NOMO-1 (cell line): ENCODE measurements at regions not wholly inside any gene's neighbourhood (a gene's known extent, or its start where the extent isn't known, plus 50 kb on each side); places are given as distances from the start of the nearest gene placed in this dataset.
"Not testable (repeated sequence)": the region's sequence is repeated elsewhere in the genome, so short reads cannot be mapped to it uniquely, and the experiment has no call there.

Experiments
- DNase-seq, 2 experiments: peaks; one replicate each; lab custom pipeline; 2025; ENCODE audit not compliant: unreplicated experiment in 2 of 2; lab: John Stamatoyannopoulos, UW

DNA sequence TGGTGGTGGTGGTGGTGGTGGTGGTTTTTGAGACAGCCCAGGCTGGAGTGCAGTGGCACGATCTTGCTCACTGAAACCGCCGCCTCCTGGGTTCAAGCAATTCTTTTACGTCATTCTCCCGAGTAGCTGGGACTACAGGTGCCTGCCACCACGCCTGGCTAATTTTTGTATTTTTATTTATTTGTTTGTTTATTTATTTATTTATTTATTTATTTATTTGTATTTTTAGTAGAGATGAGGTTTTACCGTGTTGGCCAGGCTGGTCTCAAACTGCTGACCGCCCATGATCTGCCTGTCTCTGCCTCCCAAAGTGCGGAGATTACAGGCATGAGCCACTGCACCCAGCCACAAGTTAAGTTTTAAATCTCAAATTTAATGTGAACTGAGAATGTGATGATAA is 126.5 kb downstream of the PCDH18 start:
- DNase-seq: not testable (repeated sequence)

DNA sequence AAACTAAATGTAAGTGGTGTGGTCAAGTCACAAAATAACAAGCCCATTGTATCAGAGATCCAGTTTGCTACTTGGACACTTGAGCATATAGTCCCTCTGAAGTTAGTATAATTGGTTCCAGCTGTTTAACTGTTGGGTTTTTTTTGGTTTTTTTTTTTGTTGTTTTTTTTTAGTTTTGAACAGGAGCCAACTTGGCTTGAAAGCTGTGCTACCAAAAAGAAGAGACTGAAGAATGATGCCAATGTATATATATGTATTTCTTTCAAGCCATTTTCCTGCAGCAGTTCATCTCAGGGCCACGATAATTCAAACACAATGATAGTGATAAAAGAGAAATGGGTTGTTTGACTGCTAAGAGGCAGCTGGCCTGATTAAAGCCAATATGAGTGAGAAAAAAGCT is 138.3 kb downstream of the PCDH18 start:
- no peak for DNase-seq

GRCh38 chr4:137393044-137393443 is 139.2 kb downstream of the PCDH18 start:
- DNase-seq: no peak

DNA sequence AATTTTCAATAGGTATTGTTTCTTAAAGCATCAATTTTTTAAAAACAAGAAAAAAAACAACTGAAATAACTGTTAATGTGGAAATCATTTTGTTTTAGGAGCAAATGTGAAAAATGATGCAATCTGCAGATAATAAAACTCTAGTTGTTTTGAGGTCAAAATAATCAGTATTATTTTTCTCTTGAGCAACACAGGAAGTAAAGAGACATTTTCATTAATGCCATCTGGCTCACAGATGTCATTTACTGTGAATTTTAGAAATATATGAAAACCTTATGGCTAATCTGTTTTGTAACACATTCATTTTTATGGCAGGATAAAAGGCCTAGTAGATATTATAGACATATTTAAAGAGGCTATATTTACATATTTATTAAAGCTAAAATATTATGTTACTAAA is 141.6 kb downstream of the PCDH18 start:
- no peak for DNase-seq

- DNase-seq: no peak
Measured at GRCh38 chr4:137389911-137390520, 142.3 kb downstream of the PCDH18 start.

DNA sequence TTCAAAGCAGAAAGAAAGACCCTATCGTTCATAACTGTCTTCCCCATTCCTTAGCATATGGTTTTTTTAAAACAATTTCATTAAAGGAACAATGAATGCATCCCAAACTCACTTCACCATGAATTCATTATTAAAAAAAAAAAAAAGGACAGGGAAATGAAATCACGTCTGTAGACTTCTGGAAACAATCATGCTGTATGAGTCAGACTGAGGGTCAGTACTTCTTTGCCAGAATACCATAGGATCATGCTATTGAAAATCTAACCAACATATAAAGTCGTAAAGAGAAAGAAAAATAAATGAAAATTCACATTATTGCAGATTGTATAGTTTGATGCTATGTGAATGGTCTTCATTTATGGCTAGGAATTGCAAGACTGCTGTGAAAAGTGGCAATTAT is 144.4 kb downstream of the PCDH18 start:
- no peak for DNase-seq

DNA sequence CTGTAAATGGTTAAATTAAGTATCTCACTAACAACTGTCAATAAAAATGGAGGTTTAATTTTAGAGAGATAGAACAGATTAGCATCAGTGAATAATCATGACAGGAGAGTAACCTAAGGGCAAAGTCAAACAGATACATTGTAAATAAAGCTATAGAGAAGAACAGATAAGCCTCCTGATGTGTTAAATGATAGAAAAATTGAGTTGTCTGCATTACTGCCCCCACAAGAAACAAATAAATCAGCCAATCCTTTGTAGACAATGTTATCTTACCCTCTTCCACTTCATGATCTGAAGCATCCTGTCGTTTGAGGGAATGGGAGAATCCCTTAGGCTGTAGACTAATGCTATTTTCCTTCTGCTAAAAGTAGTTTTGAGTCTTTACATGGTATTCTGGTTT is 147.8 kb downstream of the PCDH18 start:
- DNase-seq: no peak

- no peak for DNase-seq
Measured at GRCh38 chr4:137378821-137379220, 153.5 kb downstream of the PCDH18 start.

DNA sequence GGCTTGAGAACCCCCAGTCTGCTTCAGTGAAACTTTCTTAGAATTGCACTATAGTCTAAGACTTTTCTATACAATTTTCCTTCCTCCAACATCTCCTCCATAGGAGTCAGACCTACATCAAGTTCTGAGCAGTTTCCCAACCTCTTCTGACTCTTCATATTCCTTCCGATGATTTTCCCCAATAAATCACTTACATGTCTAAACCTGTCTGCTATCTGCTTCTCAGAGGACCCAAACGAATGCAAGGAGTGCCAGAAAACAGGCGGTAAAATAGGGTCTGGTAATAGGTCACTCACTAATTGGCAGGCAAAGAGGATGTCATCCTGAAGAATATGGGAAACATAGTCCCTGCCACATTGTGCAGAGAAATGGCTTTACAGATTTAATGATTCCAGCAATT is 153.9 kb downstream of the PCDH18 start:
- no peak for DNase-seq

DNA sequence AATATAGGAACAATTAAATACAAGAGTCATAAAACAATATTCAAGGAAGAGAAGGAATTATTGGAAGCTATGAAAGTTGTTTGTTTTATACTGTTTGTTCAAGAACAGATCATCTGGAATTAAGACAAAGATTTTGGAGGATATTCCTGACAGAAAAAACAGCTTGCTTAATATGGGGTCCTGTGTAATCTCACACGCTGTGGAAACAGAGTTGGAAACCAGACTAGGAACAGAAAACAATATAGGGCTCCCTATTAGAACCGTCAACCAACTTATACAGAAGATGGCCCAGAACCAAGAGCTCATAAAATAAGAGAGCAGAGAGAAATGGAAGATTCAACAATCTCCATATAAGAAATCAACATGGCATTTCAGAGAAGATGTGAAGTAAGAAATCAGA is 156.0 kb downstream of the PCDH18 start:
- no peak for DNase-seq

- DNase-seq: no peak
Measured at GRCh38 chr4:137375111-137375850, 157.0 kb downstream of the PCDH18 start.

DNA sequence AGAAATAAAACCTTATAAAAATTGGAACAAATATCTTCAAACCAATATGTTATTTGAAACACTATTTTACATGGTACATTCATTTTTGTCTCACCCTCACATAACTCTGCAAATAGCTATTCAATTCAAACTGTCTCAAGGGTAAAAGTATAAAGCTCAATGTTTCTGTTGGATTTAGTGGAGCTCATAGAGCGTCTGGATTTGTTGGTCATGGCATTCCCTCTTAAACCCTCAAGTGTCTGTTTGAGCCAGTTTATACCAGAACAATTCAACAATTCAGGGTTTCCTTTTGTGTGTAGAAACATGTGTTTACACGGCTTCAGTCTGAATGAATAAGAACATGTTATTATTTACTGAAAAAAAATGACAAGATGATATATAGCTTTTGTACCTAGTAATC is 161.6 kb downstream of the PCDH18 start:
- DNase-seq: no peak

GRCh38 chr4:137370206-137370633 is 162.1 kb downstream of the PCDH18 start:
- no peak for DNase-seq

DNA sequence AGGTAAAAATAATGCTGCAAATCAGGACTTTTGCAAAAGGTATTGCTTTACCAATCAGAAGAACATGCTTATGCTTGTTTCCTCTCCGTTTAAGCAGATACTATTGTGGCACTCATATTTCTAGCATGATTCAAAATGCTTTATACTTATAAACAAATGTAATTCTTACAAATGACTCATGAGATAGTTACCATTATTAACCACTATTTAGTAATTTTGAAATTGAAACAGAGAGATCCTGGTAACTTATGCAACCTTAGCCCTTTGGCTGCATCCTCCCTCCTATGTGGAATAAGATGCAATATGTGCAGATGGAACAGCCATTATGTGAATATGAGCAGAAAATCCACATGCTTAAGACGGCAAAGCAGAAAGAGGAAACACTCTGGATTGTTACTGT is 164.7 kb downstream of the PCDH18 start:
- no peak for DNase-seq

- no peak for DNase-seq
Measured at GRCh38 chr4:137363496-137363895, 168.8 kb downstream of the PCDH18 start.

DNA sequence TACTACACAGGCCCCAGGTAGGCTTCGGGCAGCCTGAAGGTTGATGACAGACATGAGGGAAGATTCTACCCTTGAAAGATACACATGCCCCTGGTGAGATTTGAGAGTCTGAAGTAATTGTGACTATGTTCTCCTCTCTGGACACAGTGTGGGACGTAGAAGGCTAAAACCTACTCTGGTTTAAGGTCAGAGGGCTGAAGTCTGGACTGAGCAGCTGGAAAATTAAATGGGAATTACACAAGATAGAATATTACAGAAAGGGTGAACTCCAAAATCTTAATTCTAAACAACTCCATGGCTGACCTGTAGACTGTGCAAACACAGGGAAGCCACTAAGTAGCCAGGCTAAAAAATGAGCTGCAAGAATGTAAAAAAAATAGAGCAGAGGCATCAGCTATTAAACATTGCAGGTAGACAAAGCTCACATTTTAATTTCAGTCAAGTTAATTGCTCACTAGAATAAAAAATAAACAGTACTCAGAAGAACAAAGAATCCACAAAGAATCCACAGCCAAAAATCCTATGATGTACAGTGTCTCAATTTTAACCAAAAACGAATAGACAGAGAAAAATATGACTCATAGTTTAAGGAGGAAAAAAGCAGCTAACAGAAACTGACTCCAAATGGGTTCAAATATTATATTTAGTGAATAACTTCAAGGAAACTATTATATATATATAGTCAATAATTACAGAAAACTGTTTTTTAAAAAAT is 170.4 kb downstream of the PCDH18 start:
- DNase-seq: no peak

- no peak for DNase-seq
Measured at GRCh38 chr4:137360761-137361160, 171.5 kb downstream of the PCDH18 start.

GRCh38 chr4:137359691-137360315 is 172.5 kb downstream of the PCDH18 start:
- no peak for DNase-seq

DNA sequence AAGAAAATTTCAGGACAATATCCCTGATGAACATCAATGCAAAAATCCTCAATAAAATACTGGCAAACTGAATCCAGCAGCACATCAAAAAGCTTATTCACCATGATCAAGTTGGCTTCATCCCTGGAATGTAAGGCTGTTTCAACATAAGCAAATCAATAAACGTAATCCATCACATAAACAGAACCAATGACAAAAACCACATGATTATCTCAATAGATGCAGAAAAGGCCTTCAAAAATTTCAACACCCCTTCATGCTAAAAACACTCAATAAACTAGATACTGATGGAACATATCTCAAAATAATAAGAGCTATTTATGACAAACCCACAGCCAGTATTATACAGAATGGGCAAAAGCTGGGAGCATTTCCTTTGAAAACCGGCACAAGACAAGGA is 177.7 kb downstream of the PCDH18 start:
- not testable (repeated sequence) for DNase-seq

- no peak for DNase-seq
Measured at GRCh38 chr4:137347371-137347770, 184.9 kb downstream of the PCDH18 start.

DNA sequence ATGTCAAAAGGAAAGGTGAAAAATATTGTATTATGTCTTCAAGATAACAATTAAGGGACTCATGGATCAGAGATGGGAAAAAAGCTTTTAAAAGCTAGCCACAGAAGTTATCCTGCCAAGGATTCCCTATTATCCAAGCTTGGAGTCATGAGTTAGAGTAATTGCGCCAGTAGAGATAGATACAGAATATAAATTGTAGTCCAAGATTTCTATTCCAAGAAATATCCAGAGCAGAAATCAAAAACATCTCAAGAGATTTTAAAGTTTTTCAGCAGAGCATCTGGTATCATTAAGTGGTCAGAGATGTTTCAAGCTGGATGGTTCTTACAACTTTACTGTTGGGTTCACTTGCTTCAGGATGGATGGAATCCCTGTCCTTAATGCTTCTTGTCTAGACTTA is 186.7 kb downstream of the PCDH18 start:
- no peak for DNase-seq

DNA sequence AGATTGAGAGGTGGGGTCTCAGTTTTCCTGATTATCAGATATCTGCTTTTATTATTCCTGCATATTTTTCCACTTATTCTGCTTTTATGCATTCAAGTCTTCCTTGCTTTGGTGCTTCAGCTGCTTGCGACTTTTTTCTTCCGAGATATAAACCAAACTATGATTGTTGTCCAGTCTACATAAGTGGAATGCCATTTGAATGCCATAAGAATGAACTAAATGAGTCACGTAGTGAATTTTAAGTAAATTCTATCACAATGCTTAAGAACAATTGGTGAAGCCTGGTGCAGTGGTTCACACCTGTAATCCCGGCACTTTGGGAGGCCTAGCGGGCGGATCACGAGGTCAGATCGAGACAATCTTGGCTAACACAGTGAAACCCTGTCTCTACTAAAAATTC is 189.1 kb downstream of the PCDH18 start:
- DNase-seq: no peak
